Endothelial cell of umbilical vein (primary cell): ENCODE measurements at regions not wholly inside any gene's neighbourhood (a gene's known extent, or its start where the extent isn't known, plus 50 kb on each side); places are given as distances from the start of the nearest gene placed in this dataset.
A peak's percentile ranks its signal among the peaks of the same experiment; 100 is the strongest.

Experiments used
- BruUV-seq: library from RNA; stranded (reverse); fragments of 400-500 nt; replicated peaks from 2 replicates; lab custom pipeline; 2021; lab: Mats Ljungman, UMichigan
- CTCF ChIA-PET: fragments of 300-600, 350-600 bp; sonication (Branson Sonifier 250); formaldehyde crosslinking; loops from one replicate; lab custom pipeline; 2021; ENCODE audit warnings: antibody characterized with exemption, inconsistent platforms; lab: Charles Lee
- POLR2A ChIA-PET: fragments of 300-600, 350-600 bp; sonication (Branson Sonifier 250); formaldehyde crosslinking; loops from one replicate; lab custom pipeline; 2021; ENCODE audit warnings: antibody characterized with exemption, inconsistent platforms; lab: Charles Lee
- DNase-seq: peaks from one replicate; pipeline ENCODE4 v3.0.0-alpha.2; 2011; ENCODE audit warnings: low read depth, low spot score
- FAIRE-seq: peaks from 2 replicates; lab custom pipeline; 2011; peaks lifted over from hg19 to GRCh38; lab: Jason Lieb, UNC
- H2AFZ ChIP-seq: 2 replicates; pipeline ENCODE4 v1.6.0; 2012; ENCODE audit warnings: low read depth, low read length, control low read depth, inconsistent platforms
- H3K27ac ChIP-seq: 2 replicates; pipeline ENCODE4 v1.5.1; 2011; ENCODE audit warnings: low read depth, mild to moderate bottlenecking, control low read depth, low read length, moderate library complexity; ENCODE audit not compliant: insufficient read depth
- H3K27me3 ChIP-seq, 2 experiments: 2 replicates each; pipeline versions ENCODE4 v1.6.0 to v1.6.1; 2011; ENCODE audit warnings: low read length in 2 of 2, mixed read lengths in 1 of 2; ENCODE audit not compliant: control insufficient read depth in 2 of 2, insufficient read depth in 2 of 2
- H3K36me3 ChIP-seq, 2 experiments: 2 replicates in 1 of 2; 3 replicates in 1 of 2; pipeline ENCODE4 v1.5.1; 2011; ENCODE audit warnings: low read length in 2 of 2, mild to moderate bottlenecking in 1 of 2, moderate library complexity in 1 of 2; ENCODE audit not compliant: control insufficient read depth in 2 of 2, insufficient read depth in 2 of 2; ENCODE audit errors: extremely low read depth in 1 of 2
- H3K4me1 ChIP-seq: 3 replicates; pipeline ENCODE4 v1.5.1; 2011; ENCODE audit warnings: mild to moderate bottlenecking, low read length; ENCODE audit not compliant: control insufficient read depth, insufficient read depth; ENCODE audit errors: extremely low read depth
- H3K4me2 ChIP-seq: 2 replicates; pipeline ENCODE4 v1.6.1; 2011; ENCODE audit warnings: low read length, control low read depth, mixed read lengths; ENCODE audit not compliant: insufficient read depth
- H3K4me3 ChIP-seq, 3 experiments: fragments of 200-600 bp in 1 of 3; sonication (generic), shearing (Covaris generic) in 1 of 3; replicated peaks in 1 of 3; 2 replicates each; pipeline ENCODE4 v1.5.1; 2011 to 2016; ENCODE audit warnings: control low read depth in 3 of 3, low read length in 3 of 3, mild to moderate bottlenecking in 2 of 3, inconsistent platforms in 1 of 3, low read depth in 1 of 3, moderate library complexity in 1 of 3; ENCODE audit not compliant: insufficient read depth in 1 of 3
- H3K79me2 ChIP-seq: 2 replicates; pipeline ENCODE4 v1.6.0; 2012; ENCODE audit warnings: low read length, inconsistent platforms; ENCODE audit not compliant: control insufficient read depth, insufficient read depth
- H3K9ac ChIP-seq: replicated peaks from 2 replicates; pipeline ENCODE3; 2011; ENCODE audit warnings: low read length, control low read depth; ENCODE audit not compliant: insufficient read depth; ENCODE audit errors: extremely low read depth
- H3K9me1 ChIP-seq: replicated peaks from 3 replicates; pipeline ENCODE4 v1.6.0; 2011; ENCODE audit warnings: mild to moderate bottlenecking, low read length; ENCODE audit not compliant: control insufficient read depth, insufficient read depth; ENCODE audit errors: extremely low read depth
- H3K9me3 ChIP-seq: replicated peaks from 2 replicates; pipeline ENCODE4 v1.5.1; 2012; ENCODE audit warnings: low read length, inconsistent platforms; ENCODE audit not compliant: control insufficient read depth, insufficient read depth
- H4K20me1 ChIP-seq: replicated peaks from 2 replicates; pipeline ENCODE3; 2011; ENCODE audit warnings: mild to moderate bottlenecking, low read length; ENCODE audit not compliant: control insufficient read depth, insufficient read depth; ENCODE audit errors: extremely low read depth
- EZH2 ChIP-seq: IDR thresholded peaks from 2 replicates; pipeline ENCODE4 v1.6.1; 2012; ENCODE audit warnings: borderline replicate concordance, low read depth, mild to moderate bottlenecking, moderate library complexity, low read length, inconsistent platforms; ENCODE audit not compliant: severe bottlenecking
- FOS ChIP-seq: IDR thresholded peaks from 2 replicates; pipeline ENCODE4 v1.6.1; 2011; ENCODE audit warnings: mild to moderate bottlenecking, low read length, moderate library complexity, borderline replicate concordance; ENCODE audit not compliant: insufficient read depth
- MAX ChIP-seq: IDR thresholded peaks from 2 replicates; pipeline ENCODE4 v1.6.1; 2011; ENCODE audit not compliant: insufficient read depth, insufficient read length
- MYC ChIP-seq: IDR thresholded peaks from one replicate; pipeline ENCODE4 v1.6.1; 2011; ENCODE audit warnings: mild to moderate bottlenecking, low read depth, low read length
- POLR2A ChIP-seq: IDR thresholded peaks from 2 replicates; pipeline ENCODE4 v1.6.1; 2012; ENCODE audit warnings: low read depth, mild to moderate bottlenecking, control low read depth, low read length
- POLR2AphosphoS5 ChIP-seq: IDR thresholded peaks from 2 replicates; pipeline ENCODE4 v1.6.1; 2012; ENCODE audit warnings: low read depth, mild to moderate bottlenecking, control low read depth, low read length, moderate library complexity; ENCODE audit not compliant: insufficient read depth
- dilution Hi-C: fragments of 300-500 bp; cut with MboI; formaldehyde crosslinking; loops from one replicate; pipeline ENCODE4 v1.15.0; 2019; ENCODE audit warnings: low sequenced_read_pairs; ENCODE audit not compliant: extremely low pct_ligation_motif_present
- intact Hi-C: fragments of 100-400 bp; cut with micrococcal nuclease; formaldehyde crosslinking; loops from one replicate; pipeline ENCODE4 v1.10.0; 2022

GRCh38 chr14:28502517-28502916 lies 264.1 kb upstream of the FOXG1 start:
- Histone ChIP-seq H3K4me1 (no peaks in the 10 kb centered on the region), H3K9ac (no peak overlapping the region), H3K9me1 (no peaks in the 10 kb centered on the region), H3K4me3 (no peak overlapping the region), H2AFZ (no peak overlapping the region), H3K79me2 (no peaks in the 10 kb centered on the region), H3K36me3 (no peaks in the 10 kb centered on the region), H3K4me2 (no peak overlapping the region), H3K27me3 (no peaks in the 10 kb centered on the region), H4K20me1 (no peaks in the 10 kb centered on the region), H3K9me3 (no peaks in the 10 kb centered on the region), H3K27ac (no peak overlapping the region)
- TF ChIP-seq POLR2A (no peak), FOS (no peak), MYC (no peak), MAX (no peak), POLR2AphosphoS5 (no peak), EZH2 (no peak)
- FAIRE-seq (no peak), DNase-seq (no peak)
- ChIA-PET CTCF (no interaction called here), POLR2A (no interaction called here)
- no TSS peak for BruUV-seq
- dilution Hi-C loops, result no loop called here
- intact Hi-C loops, result no loop called here

GRCh38 chr14:28515571-28515970 lies 251.0 kb upstream of the FOXG1 start:
- Histone ChIP-seq H3K79me2 (no peaks in the 10 kb centered on the region), H3K36me3 (no peaks in the 10 kb centered on the region), H3K4me3 (no peak overlapping the region), H3K27me3 (no peaks in the 10 kb centered on the region), H3K4me1 (no peaks in the 10 kb centered on the region), H3K4me2 (no peak overlapping the region), H3K9me1 (no peaks in the 10 kb centered on the region), H3K9me3 (no peaks in the 10 kb centered on the region), H3K9ac (no peak overlapping the region), H2AFZ (no peak overlapping the region), H4K20me1 (no peaks in the 10 kb centered on the region), H3K27ac (peak overlapping the region; percentile 29)
- dilution Hi-C loops (no loop called here), intact Hi-C loops (loop anchor here (2.0 kb wide), 2 partner anchors 133 to 207 kb away; no protein-coding TSS in a partner anchor)
- TF ChIP-seq EZH2, result no peak
- TF ChIP-seq FOS, result peak; percentile 70
- FAIRE-seq, result no peak
- DNase-seq, result peak; percentile 23
- no TSS peak for BruUV-seq
- CTCF ChIA-PET, result no interaction called here
- POLR2A ChIA-PET, result no interaction called here
